Limb (tissue), 2 donors: ENCODE measurements at regions not wholly inside any gene's neighbourhood (a gene's known extent, or its start where the extent isn't known, plus 50 kb on each side); places are given as distances from the start of the nearest gene placed in this dataset.

Experiments
- DNase-seq, 2 donors: peaks; one replicate each; pipeline ENCODE4 v3.0.0-alpha.2; 2016; ENCODE audit errors: extremely low spot score in 2 of 2

GRCh38 chr21:27674041-27674615, 707.2 kb upstream of the ADAMTS5 start:
- peak in 1 of 2 donors; percentile 32 for DNase-seq

- no peak for DNase-seq
Measured at GRCh38 chr21:27673581-27673980, 706.7 kb upstream of the ADAMTS5 start.

GRCh38 chr21:27671207-27671606, 704.3 kb upstream of the ADAMTS5 start:
- DNase-seq: no peak

GRCh38 chr21:27653481-27653880, 686.6 kb upstream of the ADAMTS5 start:
- DNase-seq: no peak

- DNase-seq: no peak
Measured at GRCh38 chr21:27649762-27650161, 682.9 kb upstream of the ADAMTS5 start.

- no peak for DNase-seq
Measured at GRCh38 chr21:27649323-27649722, 682.4 kb upstream of the ADAMTS5 start.

GRCh38 chr21:27648560-27648959, 681.7 kb upstream of the ADAMTS5 start:
- DNase-seq: no peak

- no peak for DNase-seq
Measured at GRCh38 chr21:27647921-27648320, 681.0 kb upstream of the ADAMTS5 start.

GRCh38 chr21:27647401-27647800, 680.5 kb upstream of the ADAMTS5 start:
- no peak for DNase-seq

- no peak for DNase-seq
Measured at GRCh38 chr21:27646691-27647090, 679.8 kb upstream of the ADAMTS5 start.

- no peak for DNase-seq
Measured at GRCh38 chr21:27646056-27646455, 679.2 kb upstream of the ADAMTS5 start.

- DNase-seq: no peak
Measured at GRCh38 chr21:27645285-27645684, 678.4 kb upstream of the ADAMTS5 start.

GRCh38 chr21:27643326-27643725, 676.4 kb upstream of the ADAMTS5 start:
- DNase-seq: no peak

GRCh38 chr21:27639286-27639685, 672.4 kb upstream of the ADAMTS5 start:
- peak in 1 of 2 donors; percentile 50 for DNase-seq

GRCh38 chr21:27636656-27637055, 669.8 kb upstream of the ADAMTS5 start:
- DNase-seq: no peak

- no peak for DNase-seq
Measured at GRCh38 chr21:27633631-27634030, 666.7 kb upstream of the ADAMTS5 start.

- no peak for DNase-seq
Measured at GRCh38 chr21:27631471-27631870, 664.6 kb upstream of the ADAMTS5 start.

- DNase-seq: no peak
Measured at GRCh38 chr21:27622631-27623030, 655.7 kb upstream of the ADAMTS5 start.

- no peak for DNase-seq
Measured at GRCh38 chr21:27614231-27614630, 647.3 kb upstream of the ADAMTS5 start.

GRCh38 chr21:27606422-27606821, 639.5 kb upstream of the ADAMTS5 start:
- DNase-seq: no peak

GRCh38 chr21:27596196-27596595, 629.3 kb upstream of the ADAMTS5 start:
- no peak for DNase-seq

GRCh38 chr21:27595716-27596115, 628.8 kb upstream of the ADAMTS5 start:
- DNase-seq: peak in 1 of 2 donors; percentile 40

- DNase-seq: peak; percentile 31 to 40
Measured at GRCh38 chr21:27590271-27590670, 623.4 kb upstream of the ADAMTS5 start.

- DNase-seq: no peak
Measured at GRCh38 chr21:27589781-27590180, 622.9 kb upstream of the ADAMTS5 start.
